Esophagus squamous epithelium (tissue), 4 donors: ENCODE measurements at regions not wholly inside any gene's neighbourhood (a gene's known extent, or its start where the extent isn't known, plus 50 kb on each side); places are given as distances from the start of the nearest gene placed in this dataset.

Source experiments
- CTCF ChIP-seq, 6 experiments: fragments of 450-650 bp in 4 of 6; fragments of 200-600 bp in 2 of 6; sonication (generic) in 2 of 6; IDR thresholded peaks; one replicate each; pipeline ENCODE4 v1.5.1; 2016 to 2019; ENCODE audit warnings: antibody characterized with exemption in 6 of 6, mild to moderate bottlenecking in 4 of 6, moderate library complexity in 4 of 6
- POLR2A ChIP-seq, 4 donors: fragments of 450-650 bp; IDR thresholded peaks; one replicate each; pipeline ENCODE4 v1.6.1; 2017; ENCODE audit warnings: antibody characterized with exemption in 4 of 4, mild to moderate bottlenecking in 4 of 4, moderate library complexity in 3 of 4

- TF ChIP-seq CTCF (IDR thresholded peaks at IDR 0.05) (no peak), POLR2A (IDR thresholded peaks at IDR 0.05) (no peak)
Measured at GRCh38 chr4:141513866-141514265, 122.5 kb upstream of the IL15 start.
